SHP77 (cell line): ENCODE measurements at regions not wholly inside any gene's neighbourhood (a gene's known extent, or its start where the extent isn't known, plus 50 kb on each side); places are given as distances from the start of the nearest gene placed in this dataset.

Source experiments
- DNase-seq, 2 experiments: peaks; one replicate each; lab custom pipeline; 2025; lab: John Stamatoyannopoulos, UW

GRCh38 chr7:4612939-4613841, 68.9 kb upstream of the FOXK1 start:
- DNase-seq: no peak

GRCh38 chr7:4613846-4614548, 68.1 kb upstream of the FOXK1 start:
- peak in 1 of 2 experiments; percentile 27 for DNase-seq

GRCh38 chr7:4616116-4616515, 66.0 kb upstream of the FOXK1 start:
- no peak for DNase-seq

GRCh38 chr7:4621396-4621795, 60.7 kb upstream of the FOXK1 start:
- DNase-seq: no peak

- DNase-seq: no peak
These were observed 55.7 kb upstream of the FOXK1 start for GRCh38 chr7:4626318-4626845.

- no peak for DNase-seq
These were observed 52.7 kb upstream of the FOXK1 start for GRCh38 chr7:4629287-4629895.

- peak; percentile 92 to 94 for DNase-seq
These were observed 50.5 kb upstream of the FOXK1 start for GRCh38 chr7:4631380-4632179.
